Fibroblast of upper back skin (primary cell): ENCODE measurements at regions not wholly inside any gene's neighbourhood (a gene's known extent, or its start where the extent isn't known, plus 50 kb on each side); places are given as distances from the start of the nearest gene placed in this dataset.

Experiments used
- DNase-seq: peaks from one replicate; pipeline ENCODE4 v3.0.0-alpha.2; 2013

GRCh38 chr4:41883988-41884734, 51.1 kb upstream of the TMEM33 start:
- no peak for DNase-seq

DNA sequence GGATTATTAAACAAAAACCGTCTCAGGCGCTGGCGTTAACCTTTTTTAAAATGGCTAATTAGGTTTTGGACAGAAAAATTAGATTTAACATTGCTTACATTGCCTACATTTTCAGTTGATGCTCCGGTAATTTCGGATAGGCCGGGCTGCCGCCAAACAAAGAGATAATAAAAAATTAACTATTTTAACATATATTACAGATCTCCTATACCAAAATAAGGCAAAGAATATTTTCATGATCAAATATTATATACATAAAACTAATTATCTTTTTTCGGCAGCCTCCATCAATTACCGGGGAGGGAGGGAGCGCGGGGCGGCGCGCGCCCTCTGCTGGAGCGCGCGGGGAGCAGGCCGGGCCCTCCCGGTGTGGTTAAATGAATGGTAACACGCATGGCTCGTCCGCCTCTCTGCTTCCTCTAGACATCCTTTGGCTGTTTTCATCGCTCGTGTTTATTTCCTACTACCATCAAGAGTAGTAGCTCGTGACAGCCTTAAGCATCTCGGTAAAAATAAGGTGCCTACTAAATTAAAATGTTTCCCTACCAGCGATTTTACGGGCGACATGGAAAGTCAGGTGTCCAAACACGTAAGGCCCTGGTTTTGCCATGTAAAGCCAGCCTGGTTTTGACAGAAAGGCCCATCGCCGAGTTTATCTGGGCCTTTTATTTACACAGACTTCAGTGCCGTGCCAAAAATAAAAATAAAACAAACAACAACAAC, 52.4 kb upstream of the TMEM33 start:
- DNase-seq: peak; percentile 8

GRCh38 chr4:41881981-41882624, 53.1 kb upstream of the TMEM33 start:
- no peak for DNase-seq

- DNase-seq: no peak
Observed at GRCh38 chr4:41880840-41881831, 54.1 kb upstream of the TMEM33 start.

DNA sequence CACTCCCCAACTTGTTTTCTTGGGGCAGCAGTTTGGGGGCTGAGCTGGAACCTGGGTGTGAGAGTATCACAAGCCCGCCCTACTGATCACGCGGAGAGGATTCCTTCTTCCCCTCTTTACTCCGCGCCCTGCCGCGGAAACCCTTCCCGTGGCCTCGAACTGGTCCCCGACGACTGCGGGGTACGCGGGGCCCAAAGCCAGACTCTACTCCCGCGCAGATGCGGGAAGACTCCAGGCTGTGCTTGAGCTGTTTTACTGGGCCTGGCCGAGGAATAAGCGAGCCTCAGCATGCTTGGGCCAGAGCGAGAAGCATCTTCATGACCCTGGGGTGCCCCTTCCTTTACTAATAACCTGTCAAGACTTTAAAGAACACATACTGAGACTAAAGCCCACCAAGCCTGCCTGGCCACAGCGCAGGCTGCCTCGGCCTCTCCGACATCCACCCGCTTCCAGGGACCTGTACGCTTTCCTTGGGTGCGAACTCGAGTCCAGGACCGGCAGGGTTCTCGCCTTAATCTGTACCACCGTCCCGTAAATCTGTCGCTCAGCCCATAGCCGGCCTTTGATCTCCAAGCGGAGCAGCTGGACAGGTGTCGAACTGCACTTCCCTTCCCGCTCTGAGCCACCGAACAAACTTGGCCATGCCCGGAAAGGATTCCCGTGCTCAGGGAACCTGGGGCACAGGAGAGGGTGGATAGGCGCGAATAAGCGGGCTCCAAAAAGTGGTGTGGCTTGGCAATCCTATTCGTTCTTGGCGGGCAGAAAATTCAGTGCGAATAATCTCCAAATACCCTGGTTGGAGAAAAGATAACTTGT, 55.0 kb upstream of the TMEM33 start:
- DNase-seq: no peak

GRCh38 chr4:41879552-41879951, 55.7 kb upstream of the TMEM33 start:
- no peak for DNase-seq

DNA sequence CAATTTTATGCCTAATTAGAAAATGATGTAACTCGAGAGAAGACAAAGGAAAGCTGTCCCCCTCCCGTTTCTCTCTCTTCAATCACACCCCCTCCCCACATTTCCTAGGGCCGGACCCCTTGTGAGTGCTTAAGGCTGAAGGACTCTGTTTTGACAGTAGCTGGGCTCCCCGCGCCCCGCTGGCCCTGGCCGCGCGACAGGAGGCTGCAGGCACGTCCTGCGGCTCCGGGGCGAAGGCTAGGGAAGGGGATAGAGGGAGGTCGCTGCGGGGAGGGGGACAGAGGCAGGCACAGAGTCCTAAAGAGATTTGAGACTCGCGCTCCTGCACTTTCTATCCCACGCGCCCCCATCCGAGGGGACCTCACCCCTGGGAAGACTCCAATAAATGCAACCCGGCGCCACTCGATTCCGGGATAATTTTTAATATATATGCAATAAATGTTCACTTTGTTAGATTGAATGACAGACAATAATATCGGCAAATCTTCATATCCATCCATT, 56.2 kb upstream of the TMEM33 start:
- no peak for DNase-seq

DNA sequence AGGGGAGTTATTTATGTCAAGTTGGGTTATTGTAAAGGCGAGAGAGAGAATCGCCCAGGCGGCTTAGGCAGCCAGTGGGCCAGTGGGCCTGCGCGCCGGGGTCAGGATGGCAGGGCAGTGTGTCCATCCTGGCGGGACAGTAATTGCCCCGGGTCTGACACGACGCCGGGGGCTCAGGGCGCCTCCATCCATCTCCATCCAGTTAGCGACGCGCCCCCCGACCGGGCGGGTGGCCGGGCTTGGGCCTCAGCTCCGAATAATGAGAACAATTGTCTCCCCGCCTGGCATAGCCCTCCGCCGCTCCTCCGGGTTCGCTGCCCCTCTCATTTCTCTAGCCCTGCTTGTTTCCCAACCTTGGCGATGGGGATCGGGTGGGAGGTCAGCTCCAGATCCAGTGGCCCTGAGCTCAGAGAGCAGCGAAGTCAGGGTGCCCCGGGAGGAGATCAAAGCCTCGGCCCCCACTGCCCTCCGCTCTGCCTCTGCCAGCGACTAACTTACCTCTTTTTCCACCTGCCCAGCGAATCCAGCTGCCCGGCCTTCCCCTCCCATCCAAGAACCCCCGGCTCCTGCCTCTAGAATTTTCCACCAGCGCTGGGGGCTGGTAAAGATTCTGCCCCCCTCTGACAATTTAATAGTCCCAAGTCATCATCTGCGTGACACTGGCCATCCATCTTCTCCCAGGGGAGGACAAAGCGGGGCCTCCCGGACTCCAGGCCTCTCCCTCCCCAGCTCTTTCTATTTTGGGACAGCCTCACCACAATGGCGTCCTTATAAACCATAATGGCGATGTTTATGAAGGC, 56.9 kb upstream of the TMEM33 start:
- no peak for DNase-seq

- no peak for DNase-seq
Observed at GRCh38 chr4:41877020-41877796, 58.0 kb upstream of the TMEM33 start.

DNA sequence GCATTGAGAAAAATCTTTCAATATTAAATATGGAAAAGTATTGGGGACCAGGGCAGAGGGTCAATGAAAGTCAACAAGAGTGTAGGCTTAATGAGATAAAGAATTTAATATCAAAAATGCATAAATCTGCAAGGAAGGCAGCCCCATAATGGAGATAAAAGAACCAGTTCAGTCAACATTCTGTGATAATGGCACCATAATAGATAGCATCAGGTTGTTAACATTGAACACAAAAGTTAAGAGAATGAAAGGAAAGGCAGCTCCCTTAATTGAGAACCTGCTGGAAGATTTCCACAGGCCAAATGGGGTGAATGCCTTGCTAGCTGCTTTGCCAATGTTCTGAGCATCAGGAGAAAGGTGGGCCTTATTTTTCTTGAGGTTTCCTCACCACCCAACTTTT, 60.4 kb upstream of the TMEM33 start:
- DNase-seq: no peak

- no peak for DNase-seq
Observed at GRCh38 chr4:41874398-41874797, 60.8 kb upstream of the TMEM33 start.

- DNase-seq: no peak
Observed at GRCh38 chr4:41873380-41874295, 61.6 kb upstream of the TMEM33 start.

DNA sequence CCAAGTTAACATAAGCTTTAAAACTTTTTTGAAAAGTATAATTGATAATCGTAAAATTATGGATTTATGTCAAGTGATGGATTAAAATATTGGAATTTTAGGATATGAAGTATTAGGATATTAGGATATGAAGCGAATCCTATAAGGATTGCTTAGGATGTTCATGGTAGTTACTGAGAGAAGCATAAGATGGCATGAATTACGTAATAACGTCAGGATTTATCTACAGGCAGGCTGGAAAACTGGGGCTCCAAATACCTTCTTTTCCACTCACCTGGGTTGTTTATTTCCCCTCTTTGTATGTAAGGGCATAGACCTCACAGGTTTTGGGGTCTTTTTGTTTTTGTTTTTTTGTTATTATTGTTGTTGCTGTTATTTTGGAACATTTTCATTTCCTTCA, 65.2 kb upstream of the TMEM33 start:
- no peak for DNase-seq

GRCh38 chr4:41866799-41867677, 68.2 kb upstream of the TMEM33 start:
- DNase-seq: no peak

- no peak for DNase-seq
Observed at GRCh38 chr4:41865981-41866798, 69.0 kb upstream of the TMEM33 start.

DNA sequence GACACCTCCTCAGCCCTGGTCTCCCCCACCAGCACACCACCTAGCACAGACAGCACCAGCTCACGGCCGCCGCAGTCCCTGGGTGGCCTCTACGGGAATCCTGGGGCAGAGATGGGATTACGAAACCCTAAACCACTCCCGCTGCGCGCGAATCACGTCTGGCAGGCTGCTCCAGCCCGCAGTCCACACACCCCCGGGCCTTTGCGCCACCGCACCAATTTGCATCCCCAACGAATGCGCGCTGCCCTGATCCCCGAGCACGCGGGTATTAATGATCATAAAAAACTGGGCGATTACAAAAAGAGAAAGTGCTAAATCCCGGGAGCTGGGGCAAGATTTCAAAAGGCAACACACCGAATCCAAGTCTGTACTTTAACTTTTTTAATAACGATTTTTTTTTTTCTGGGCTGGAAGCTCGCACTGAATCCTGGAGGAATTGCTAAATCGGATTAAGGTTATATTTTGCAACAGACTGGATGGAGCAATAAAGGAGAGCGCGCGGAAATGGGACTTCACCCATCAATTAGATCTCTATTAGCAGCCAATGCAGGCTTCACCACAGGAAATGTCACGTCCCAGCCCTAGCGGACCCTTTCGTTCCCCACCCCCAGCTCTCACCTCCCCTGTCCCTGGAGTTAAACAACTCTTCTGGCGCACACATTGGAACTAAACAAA, 69.8 kb upstream of the TMEM33 start:
- DNase-seq: peak; percentile 6
